Transverse colon (tissue), 4 donors: ENCODE measurements at regions not wholly inside any gene's neighbourhood (a gene's known extent, or its start where the extent isn't known, plus 50 kb on each side); places are given as distances from the start of the nearest gene placed in this dataset.
"Not testable (repeated sequence)": the region's sequence is repeated elsewhere in the genome, so short reads cannot be mapped to it uniquely, and the experiment has no call there.

ENCODE experiments used
- DNase-seq: peaks from one replicate; pipeline ENCODE4 v3.0.0-alpha.2; 2019
- H3K27ac ChIP-seq, 4 donors: fragments of 200-600 bp; sonication (generic); 2 replicates each; pipeline ENCODE4 v1.5.1; 2016 to 2018; ENCODE audit warnings: inconsistent platforms in 4 of 4
- H3K27me3 ChIP-seq: fragments of 200-600 bp; sonication (generic); 2 replicates; pipeline ENCODE4 v1.5.1; 2017; ENCODE audit warnings: inconsistent platforms
- H3K36me3 ChIP-seq, 4 donors: fragments of 200-600 bp; sonication (generic); 2 replicates each; pipeline ENCODE4 v1.5.1; 2017 to 2019; ENCODE audit warnings: inconsistent platforms in 4 of 4
- H3K4me1 ChIP-seq, 4 donors: fragments of 200-600 bp; sonication (generic); 2 replicates each; pipeline ENCODE4 v1.5.1; 2017 to 2020; ENCODE audit warnings: inconsistent platforms in 4 of 4
- H3K4me3 ChIP-seq, 4 donors: fragments of 200-600 bp; sonication (generic); 1 replicate in 1 of 4; 2 replicates in 3 of 4; pipeline versions ENCODE4 v1.5.1 to v1.6.1; 2017 to 2019; ENCODE audit warnings: inconsistent platforms in 4 of 4
- H3K9me3 ChIP-seq, 2 donors: fragments of 200-600 bp; sonication (generic); 2 replicates each; pipeline ENCODE4 v1.5.1; 2017 to 2019; ENCODE audit warnings: inconsistent platforms in 2 of 2
- CTCF ChIP-seq, 5 experiments: fragments of 200-600 bp in 3 of 5; fragments of 450-650 bp in 2 of 5; sonication (generic) in 3 of 5; IDR thresholded peaks; 1 replicate in 2 of 5; 2 replicates in 3 of 5; pipeline ENCODE4 v1.5.1; 2016 to 2017; ENCODE audit warnings: antibody characterized with exemption in 5 of 5, inconsistent platforms in 3 of 5, mild to moderate bottlenecking in 2 of 5, moderate library complexity in 1 of 5
- EP300 ChIP-seq: sonication (generic); formaldehyde crosslinking; IDR thresholded peaks from one replicate; pipeline ENCODE4 v1.6.1; 2017; ENCODE audit warnings: antibody characterized with exemption, low read depth
- POLR2A ChIP-seq: fragments of 450-650 bp; IDR thresholded peaks from one replicate; pipeline ENCODE4 v1.6.1; 2016; ENCODE audit warnings: antibody characterized with exemption, mild to moderate bottlenecking, moderate library complexity
- POLR2AphosphoS5 ChIP-seq, 3 donors: sonication (generic); formaldehyde crosslinking; IDR thresholded peaks; one replicate each; pipeline ENCODE4 v1.6.1; 2016; ENCODE audit warnings: antibody characterized with exemption in 3 of 3
- WGBS, 2 donors: methylation state at CpG; one replicate each; pipeline ENCODE4 v1.1.5; 2018; ENCODE audit warnings: low coverage in 1 of 2; 5-methylcytosine and 5-hydroxymethylcytosine counted together
- in situ Hi-C, 4 donors: fragments of 200-750 bp; cut with MboI; loops; one replicate each; pipeline versions ENCODE4 v1.15.0 to v1.15.1; 2017; ENCODE audit warnings: low sequenced_read_pairs in 3 of 4, low pct_ligation_motif_present in 1 of 4, low pct_unique_long_range_greater_than_20kb in 1 of 4
- intact Hi-C: fragments of 100-400 bp; cut with DNase I; formaldehyde crosslinking; loops from one replicate; pipeline ENCODE4 v1.15.1; 2023; ENCODE audit warnings: low total_unique reads

- 58 to 86% methylated on average over 3 to 8 of the region's 8 CpGs for WGBS, 2 donors
- intact Hi-C loops (loop anchor here (10.0 kb wide), 1 partner anchor 1595 kb away; no protein-coding TSS in a partner anchor), in situ Hi-C loops (no loop called here)
- Histone ChIP-seq H3K27ac (no peak overlapping the region), H3K4me1 (no peaks in the 10 kb centered on the region), H3K4me3 (no peak overlapping the region), H3K36me3 (no peaks in the 10 kb centered on the region), H3K9me3 (no peaks in the 10 kb centered on the region), H3K27me3 (no peaks in the 10 kb centered on the region)
- DNase-seq = no peak
- TF ChIP-seq CTCF (IDR thresholded peaks at IDR 0.05) (no peak), POLR2AphosphoS5 (IDR thresholded peaks at IDR 0.05) (no peak), POLR2A (no peak), EP300 (no peak)
Observed at GRCh38 chr5:25090275-25090674, 445.5 kb upstream of the CDH10 start.

DNA sequence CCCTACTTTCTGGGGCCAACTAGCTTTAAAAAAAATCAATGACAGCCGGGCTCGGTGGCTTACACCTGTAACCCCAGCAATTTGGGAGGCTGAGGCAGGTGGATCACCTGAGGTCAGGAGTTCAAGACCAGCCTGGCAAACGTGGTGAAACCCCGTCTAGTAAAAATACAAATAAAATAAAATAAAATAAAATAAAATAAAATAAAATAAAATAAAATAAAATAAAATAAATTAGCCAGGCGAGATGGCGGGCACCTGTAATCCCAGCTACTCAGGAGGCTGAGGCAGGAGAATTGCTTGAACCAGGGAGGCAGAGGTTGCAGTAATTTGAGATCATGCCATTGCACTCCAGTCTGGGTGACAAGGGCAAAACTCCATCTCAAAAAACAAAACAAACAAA lies 443.9 kb upstream of the CDH10 start:
- 67 to 82% methylated on average over 4 to 6 of the region's 6 CpGs for WGBS, 2 donors
- intact Hi-C loops, H3K27me3 ChIP-seq, H3K4me3 ChIP-seq, H3K36me3 ChIP-seq, H3K27ac ChIP-seq, in situ Hi-C loops, H3K4me1 ChIP-seq, H3K9me3 ChIP-seq, DNase-seq: not testable (repeated sequence)

DNA sequence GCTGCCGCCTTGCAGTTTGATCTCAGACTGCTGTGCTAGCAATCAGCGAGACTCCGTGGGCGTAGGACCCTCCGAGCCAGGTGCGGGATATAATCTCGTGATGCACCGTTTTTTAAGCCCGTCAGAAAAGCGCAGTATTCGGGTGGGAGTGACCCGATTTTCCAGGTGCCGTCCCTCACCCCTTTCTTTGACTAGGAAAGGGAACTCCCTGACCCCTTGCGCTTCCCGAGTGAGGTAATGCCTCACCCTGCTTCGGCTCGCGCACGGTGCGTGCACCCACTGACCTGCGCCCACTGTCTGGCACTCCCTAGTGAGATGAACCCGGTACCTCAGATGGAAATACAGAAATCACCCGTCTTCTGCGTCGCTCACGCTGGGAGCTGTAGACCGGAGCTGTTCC lies 438.5 kb upstream of the CDH10 start:
- H3K9me3 ChIP-seq, H3K4me3 ChIP-seq, in situ Hi-C loops, H3K27ac ChIP-seq, H3K4me1 ChIP-seq, H3K27me3 ChIP-seq, DNase-seq, intact Hi-C loops, H3K36me3 ChIP-seq: not testable (repeated sequence)
- WGBS, 2 donors = 94 to 100% methylated on average over 4 to 21 of the region's 27 CpGs

DNA sequence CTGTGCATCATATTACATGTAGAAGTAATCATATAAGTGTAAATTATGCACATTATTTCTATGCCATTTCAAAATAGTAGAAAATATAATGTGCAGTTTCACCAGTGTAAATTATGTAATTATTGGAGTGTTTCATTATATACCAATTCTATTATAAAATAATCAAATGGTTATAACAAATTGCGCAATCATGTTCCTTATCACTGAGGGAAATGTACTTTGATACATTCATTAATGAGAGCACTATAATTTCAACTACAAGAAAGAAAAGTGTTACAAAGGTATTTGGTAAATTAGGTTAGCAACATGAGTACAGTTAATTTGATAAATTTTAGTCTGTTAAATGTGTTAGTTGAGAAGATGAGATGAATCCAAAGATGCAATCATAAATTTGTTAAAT lies 421.5 kb upstream of the CDH10 start:
- no peaks in the 10 kb centered on the region for H3K9me3 ChIP-seq
- TF ChIP-seq CTCF (IDR thresholded peaks at IDR 0.05) (no peak), POLR2A (no peak), POLR2AphosphoS5 (IDR thresholded peaks at IDR 0.05) (no peak), EP300 (no peak)
- WGBS, 2 donors = 85 to 93% methylated on average over 1 of the region's 1 CpG
- no peak overlapping the region for H3K4me3 ChIP-seq
- no peaks in the 10 kb centered on the region for H3K36me3 ChIP-seq
- no peak for DNase-seq
- in situ Hi-C loops = no loop called here
- intact Hi-C loops = no loop called here
- no peaks in the 10 kb centered on the region for H3K4me1 ChIP-seq
- H3K27me3 ChIP-seq = no peaks in the 10 kb centered on the region
- no peak overlapping the region for H3K27ac ChIP-seq

DNA sequence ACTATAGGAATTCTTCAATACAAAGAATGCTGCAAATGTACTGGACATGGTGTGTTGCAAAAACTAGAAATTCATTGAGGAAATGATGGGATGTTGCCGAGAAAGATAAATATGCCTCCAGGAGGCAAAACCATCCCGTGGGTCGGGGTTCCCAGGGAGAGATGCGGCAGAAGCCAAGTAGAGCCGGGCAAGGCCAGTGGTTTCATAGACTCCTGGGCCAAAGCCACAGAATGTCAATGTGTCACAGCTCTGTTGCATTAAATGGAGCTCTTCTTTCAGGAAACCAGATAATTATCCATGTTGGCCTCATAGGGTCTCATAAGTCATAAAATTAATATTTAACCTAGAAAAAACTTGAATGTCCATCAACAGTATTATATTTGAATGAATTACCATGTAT lies 419.5 kb upstream of the CDH10 start:
- no peak for DNase-seq
- intact Hi-C loops = no loop called here
- no peaks in the 10 kb centered on the region for H3K9me3 ChIP-seq
- WGBS, 2 donors = 72 to 82% methylated on average over 4 to 5 of the region's 5 CpGs
- no peak overlapping the region for H3K27ac ChIP-seq
- in situ Hi-C loops = no loop called here
- no peaks in the 10 kb centered on the region for H3K4me1 ChIP-seq
- H3K27me3 ChIP-seq = no peaks in the 10 kb centered on the region
- no peaks in the 10 kb centered on the region for H3K36me3 ChIP-seq
- H3K4me3 ChIP-seq = no peak overlapping the region
- no peak for TF ChIP-seq EP300
- no peak for TF ChIP-seq POLR2A
- TF ChIP-seq CTCF (IDR thresholded peaks at IDR 0.05) = no peak
- TF ChIP-seq POLR2AphosphoS5 (IDR thresholded peaks at IDR 0.05) = no peak
